HG02885 (cell line): ENCODE measurements at regions not wholly inside any gene's neighbourhood (a gene's known extent, or its start where the extent isn't known, plus 50 kb on each side); places are given as distances from the start of the nearest gene placed in this dataset.
"Not testable (repeated sequence)": the region's sequence is repeated elsewhere in the genome, so short reads cannot be mapped to it uniquely, and the experiment has no call there.

Experiments used
- ATAC-seq: cut with Tn5 transposase; IDR thresholded peaks from one replicate; pipeline ENCODE4 v1.9.1; 2021; ENCODE audit warnings: mild to moderate bottlenecking; ENCODE audit not compliant: unreplicated experiment, poor library complexity

DNA sequence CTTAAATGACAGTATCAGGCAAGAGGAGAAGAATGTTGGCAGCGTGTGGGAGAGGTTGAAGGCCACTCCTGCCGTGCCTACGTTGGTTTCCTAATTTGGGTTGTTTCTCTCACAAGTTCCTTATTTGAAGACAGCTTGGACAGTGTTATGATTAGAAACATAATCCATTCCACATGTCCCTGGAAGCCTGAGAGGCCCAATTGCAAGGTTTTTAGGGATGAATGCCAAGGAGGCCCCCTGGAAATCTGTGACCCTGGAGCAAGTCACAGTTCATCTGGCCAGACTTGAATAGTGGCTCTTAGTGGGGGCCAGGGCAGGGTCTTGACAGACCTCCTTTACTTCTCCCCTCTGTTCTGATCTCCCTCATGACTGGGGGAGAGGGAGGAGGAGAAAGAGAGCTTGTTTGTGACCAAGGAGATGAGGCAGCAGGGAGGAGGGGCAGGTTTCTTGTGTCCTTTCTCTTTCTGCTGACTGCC is 584.4 kb upstream of the TBL1XR1 start:
- no peak for ATAC-seq

DNA sequence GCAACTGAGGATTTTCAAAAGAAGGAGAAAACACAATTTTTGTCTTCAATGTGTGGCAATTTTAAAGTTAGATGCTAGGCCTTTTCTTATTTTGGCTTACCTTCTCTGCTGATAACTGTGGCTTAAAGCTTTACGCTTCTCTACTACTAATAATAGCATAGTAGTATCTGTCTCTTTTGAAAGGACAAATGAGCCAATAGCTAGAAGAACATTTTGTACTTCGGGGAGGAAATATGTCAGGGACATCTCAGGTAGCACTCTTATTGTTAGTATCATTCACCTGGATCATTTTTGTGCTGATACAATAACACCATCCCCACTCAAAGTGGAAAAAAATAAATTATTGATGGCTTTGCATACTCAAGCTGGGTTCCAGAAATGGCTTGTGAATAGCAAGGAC is 586.1 kb upstream of the TBL1XR1 start:
- no peak for ATAC-seq

DNA sequence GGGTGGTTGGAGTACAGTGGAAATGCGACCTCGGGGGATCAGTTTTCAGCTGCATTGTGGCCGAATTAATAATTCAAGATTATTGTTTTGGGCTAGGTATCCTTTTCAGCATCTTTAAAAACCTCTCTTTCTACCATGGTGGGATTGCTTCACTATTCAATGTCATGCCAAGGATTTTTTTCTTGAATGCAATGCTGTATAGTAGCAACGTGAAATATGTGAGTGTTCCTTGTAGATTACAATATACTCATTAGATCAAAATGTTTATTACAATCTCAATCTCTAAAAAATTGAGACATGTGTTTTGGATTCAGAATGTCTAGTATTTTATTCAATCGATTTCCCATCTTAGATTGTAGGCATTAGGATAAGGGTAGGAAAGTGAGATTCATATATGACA is 586.5 kb upstream of the TBL1XR1 start:
- no peak for ATAC-seq

DNA sequence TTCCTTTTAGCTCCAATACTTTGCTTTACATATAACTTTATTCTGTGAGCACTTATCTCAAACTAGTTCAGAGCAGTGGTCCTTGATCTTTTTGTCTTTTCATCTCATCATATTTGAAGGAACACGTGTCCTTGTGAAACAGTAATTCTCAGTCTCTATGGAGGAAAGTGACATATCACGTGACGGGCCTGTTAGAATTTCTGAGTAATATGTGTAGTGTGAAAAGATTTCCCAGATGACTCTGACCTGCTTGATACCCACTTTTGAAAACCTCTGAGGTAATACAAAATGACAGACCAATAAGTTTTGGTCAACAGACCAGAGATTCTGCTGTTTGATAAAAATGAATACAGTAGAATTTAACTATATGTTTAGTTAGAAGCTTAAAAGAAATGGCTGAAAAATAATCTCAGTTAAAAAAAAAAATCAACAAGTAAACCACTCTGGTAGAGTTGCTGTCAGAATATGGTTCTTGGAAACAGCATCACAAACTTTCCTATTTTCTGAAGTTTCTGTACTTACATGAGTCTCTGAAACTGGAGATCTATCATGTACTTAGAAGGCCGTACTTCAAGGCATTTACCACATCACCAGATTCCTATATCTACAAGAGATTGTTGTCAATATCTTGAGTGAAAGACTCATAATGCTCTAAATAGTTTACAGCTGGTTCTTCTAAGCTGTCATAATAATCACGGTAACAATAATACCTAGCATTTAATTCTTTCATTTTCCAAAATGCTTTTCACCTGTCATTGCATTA is 590.2 kb upstream of the TBL1XR1 start:
- peak; percentile 89 for ATAC-seq

DNA sequence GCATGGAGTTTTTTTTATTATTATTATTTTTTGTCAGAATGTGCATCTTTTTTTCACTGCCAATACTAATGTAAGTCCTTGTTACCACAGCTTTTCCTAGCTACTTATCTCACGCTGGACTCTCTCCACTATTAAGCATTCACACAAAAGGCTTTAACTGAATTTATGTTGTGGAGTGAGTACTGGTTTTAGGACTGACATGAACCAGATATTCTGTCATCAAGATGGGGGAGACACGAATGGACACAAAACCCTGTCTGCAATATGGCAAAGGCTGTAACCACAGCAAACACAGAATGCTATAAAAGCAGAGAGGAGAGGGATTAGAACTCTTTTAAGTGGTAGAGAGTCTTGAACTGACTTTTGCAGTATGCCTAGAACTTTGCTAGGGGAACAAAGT is 592.2 kb upstream of the TBL1XR1 start:
- no peak for ATAC-seq

DNA sequence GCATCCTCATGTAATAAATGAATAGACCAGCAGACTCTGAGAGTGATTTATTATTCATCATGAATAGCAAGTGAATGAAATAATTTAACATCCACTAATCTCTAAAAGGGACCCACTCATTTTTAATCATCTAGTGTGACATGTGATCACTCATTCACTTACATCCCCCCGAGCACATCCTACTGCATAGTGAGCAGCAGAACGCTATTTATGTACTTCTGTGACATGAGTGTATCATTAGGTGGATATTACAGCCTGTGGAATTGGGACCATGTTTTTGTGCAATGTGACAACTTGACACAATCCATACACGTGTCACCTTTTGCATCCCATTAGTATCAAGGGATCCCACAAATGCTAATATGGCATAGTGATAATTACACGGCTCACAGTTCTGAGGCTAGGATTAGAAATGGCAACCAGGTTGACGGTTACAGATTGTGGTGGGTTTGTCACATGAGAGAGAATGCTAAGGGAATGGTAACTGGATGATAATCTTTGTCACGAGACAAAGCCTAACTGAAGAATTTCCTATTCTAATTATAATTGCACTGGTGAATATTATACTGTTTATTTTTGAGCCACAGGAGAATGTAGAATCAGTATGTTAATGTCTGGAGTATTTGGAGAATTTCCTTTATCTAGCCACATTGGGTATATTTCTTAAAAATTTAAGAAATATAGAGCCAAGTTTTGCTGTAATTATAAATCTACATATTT is 595.2 kb upstream of the TBL1XR1 start:
- no peak for ATAC-seq

DNA sequence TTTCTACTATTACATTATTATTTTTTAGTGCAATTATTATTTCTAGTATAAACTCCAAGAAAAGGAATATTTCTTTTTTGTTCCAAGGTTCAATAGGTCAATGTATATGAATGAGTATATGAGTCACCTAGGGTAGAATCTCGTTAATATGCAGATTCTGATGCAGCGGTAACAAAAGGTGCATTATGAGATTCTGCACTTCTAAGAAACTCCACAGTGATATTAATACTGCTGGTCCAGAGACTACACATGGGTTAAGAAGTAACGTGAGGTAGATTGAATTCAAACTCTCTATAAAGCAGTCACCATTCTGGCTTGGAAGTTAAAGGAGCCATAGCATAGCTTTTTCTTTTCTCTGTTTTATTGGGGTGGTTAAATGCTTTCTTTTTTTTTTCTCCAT is 596.2 kb upstream of the TBL1XR1 start:
- ATAC-seq, result no peak

DNA sequence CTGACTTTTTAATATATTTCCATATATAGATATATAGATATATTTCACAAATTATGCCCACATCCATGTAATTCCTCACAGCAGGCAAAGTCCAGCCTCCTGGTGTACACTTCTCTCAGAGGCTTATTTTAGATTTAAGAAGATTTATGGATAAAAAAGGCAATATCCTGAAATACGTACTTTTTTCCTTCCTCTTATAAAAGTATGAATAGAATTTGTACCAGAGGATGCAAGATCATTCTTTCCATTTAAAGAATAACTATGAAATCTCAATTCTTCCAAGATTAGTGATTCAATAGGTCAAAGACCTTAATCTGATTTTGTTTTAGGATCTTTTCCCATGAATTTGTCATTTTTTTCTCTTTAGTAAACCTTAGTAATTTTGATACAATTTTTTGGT is 597.9 kb upstream of the TBL1XR1 start:
- no peak for ATAC-seq

DNA sequence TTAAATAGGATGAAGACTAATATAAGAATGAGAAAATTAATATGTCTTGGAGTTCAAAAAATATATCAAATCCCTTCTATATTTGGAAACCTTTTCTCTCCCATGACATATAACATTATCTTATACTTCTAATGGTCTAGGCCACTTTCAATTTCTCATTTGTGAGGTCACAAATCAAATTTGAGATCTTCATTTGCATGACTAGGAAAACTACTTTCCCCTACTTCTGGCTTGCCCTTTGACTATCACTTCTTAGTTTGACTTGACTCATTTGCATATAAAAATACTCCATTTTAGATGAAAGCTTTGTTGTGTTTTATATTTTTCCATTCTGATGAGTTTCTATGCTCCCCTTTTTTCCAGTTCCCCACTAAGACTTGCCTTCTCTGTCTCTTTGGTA is 598.6 kb upstream of the TBL1XR1 start:
- no peak for ATAC-seq

DNA sequence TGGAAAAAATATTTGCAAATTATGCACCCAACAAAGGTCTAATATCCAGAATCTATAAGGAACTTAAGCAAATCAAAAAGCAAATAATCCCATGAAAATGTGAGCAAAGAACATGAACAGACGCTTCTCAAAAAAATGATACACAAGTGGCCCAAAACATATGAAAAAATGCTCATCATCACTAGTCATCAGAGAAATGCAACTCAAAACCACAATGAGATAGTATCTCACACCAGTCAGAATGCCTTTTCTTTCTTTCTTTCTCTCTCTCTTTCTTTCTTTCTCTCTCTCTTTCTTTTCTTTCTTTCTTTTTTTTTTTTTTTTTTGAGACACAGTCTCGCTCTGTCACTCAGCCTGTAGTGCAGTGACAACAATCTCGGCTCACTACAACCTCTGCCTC is 602.9 kb upstream of the TBL1XR1 start:
- ATAC-seq, result not testable (repeated sequence)

DNA sequence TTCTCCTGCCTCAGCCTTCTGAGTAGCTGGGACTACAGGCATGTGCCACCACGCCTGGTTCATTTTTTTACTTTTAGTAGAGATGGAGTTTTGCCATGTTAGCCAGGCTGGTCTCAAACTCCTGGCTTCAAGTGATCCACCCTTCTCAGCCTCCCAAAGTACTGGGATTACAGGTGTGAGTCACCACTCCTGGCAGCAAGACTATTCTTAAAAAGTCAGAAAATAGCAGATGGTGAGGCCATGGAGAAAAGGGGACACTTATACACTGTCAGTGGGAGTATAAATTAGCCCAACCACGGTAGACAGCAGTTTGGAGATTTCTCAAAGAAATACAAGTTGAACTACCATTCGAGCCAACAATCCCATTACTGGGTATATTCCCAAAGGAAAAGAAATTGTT is 603.3 kb upstream of the TBL1XR1 start:
- no peak for ATAC-seq

DNA sequence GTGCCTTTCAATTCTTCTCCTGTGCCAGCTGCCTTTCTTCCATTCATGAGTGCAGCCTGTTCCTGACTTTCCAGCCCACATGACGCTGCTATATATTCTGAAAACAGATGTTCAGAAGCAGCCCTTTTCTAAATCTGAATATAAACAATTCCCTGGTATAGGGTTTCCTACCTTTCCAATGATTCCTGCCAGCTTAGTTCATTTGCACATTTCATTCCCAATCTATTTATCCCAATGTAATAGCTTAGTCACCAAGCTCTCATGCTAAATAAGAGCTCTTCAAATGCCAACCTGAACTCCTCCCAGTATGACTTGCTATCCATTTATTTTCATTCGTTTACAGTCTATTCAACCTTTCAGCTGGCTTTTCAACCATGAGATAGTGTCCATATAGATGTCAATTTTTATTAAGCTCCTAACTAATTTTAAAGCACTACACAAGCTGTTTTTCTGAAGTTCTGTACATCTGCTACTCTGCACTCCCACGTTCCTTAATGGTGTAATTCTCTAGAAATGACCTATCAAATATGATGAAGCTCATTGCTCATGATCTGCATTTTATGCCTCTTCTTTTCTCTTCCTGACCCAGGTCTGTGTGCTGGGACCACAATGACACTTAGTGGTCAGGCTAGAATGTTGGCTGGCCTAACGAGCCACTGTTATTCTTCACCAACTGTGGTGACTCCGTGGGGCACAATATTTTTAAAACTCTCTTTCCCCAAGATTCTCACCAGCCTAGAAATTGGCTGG is 605.0 kb upstream of the TBL1XR1 start:
- ATAC-seq, result no peak

DNA sequence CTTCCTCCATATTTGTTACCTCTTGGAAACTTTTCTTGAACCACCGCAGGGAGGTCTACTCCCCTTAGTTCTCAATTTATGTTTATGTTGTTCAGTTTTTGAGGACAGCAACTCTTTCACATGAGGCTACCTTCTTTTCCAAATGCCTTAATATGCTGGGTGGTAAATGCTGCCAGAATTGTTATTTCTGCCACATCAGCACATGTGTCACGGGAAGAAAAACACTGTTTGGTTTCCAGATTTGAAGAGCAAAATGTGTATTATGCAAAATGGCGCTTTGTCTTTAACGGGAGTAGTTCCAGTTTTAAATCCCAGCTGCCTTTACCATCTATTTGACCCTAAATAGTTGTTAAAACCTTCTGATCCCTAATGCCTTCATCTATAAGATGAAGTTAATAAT is 606.2 kb upstream of the TBL1XR1 start:
- no peak for ATAC-seq

DNA sequence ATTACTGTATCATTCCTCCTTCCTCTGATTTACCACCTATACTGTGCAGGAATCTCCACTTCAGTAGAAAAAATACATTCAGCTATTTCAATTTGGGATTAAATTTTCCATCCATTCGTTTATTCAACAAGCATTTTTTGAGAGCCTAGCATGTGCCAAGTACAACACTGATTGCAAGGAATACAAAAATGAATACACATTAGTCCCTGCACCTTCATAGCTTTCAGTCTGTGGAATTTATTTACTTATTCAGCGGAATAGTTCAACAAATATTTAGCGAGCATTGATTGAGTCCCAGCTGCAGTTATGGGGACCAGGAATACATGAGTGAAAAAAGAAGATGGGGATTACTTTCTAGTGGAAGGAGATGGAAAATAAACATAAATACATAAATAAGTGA is 606.8 kb upstream of the TBL1XR1 start:
- no peak for ATAC-seq

DNA sequence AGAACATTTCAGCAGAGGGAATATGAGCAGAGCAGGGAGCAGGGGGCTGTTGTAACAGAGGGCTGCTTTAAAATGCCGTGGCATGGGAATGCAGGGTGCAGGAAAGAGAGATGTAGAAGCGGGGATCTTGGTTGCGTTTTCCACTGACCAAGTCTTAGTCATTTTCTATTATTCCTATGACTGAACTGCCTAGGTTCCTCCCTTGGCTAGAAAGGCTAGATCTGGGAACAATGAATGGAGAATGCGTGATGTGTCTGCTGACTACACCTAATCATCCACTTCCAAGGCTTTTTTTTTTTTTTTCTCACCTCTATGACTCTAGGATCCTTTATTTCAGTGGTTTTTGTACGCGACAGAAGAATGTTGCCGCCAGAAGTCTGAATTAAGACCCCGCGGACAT is 607.4 kb upstream of the TBL1XR1 start:
- ATAC-seq, result no peak

DNA sequence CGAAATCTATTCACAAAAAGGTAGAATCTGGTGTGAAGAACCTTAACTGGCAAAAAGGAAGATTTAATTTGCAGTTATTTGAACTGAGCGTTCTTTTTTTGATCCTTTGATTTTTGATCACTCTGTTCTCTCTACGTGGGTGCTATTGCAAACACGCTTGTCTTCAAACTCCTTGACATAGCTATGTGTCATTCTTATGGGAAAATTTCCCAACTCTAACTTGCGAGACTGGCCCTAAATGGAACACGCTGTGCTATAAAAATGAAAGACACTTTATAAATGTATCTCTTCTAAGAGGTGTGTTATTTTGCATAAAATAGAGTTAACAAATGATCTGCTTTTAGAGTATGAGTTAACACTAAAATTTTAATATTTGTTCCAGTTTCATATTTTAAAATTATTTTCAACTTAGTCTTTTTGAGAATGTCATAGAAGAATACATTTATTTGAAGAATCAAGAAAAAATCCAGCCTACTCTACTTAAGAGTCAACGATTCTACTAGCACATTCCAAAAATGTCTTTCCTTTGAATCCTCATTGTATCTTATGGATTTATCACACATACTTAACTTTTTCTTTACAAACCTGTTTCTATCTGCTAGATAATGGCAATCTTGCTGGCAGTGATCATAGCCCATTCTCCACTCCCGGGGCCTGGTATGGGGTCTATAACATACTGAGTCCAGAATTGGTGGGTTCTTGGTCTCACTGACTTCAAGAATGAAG is 610.0 kb upstream of the TBL1XR1 start:
- ATAC-seq, result no peak

DNA sequence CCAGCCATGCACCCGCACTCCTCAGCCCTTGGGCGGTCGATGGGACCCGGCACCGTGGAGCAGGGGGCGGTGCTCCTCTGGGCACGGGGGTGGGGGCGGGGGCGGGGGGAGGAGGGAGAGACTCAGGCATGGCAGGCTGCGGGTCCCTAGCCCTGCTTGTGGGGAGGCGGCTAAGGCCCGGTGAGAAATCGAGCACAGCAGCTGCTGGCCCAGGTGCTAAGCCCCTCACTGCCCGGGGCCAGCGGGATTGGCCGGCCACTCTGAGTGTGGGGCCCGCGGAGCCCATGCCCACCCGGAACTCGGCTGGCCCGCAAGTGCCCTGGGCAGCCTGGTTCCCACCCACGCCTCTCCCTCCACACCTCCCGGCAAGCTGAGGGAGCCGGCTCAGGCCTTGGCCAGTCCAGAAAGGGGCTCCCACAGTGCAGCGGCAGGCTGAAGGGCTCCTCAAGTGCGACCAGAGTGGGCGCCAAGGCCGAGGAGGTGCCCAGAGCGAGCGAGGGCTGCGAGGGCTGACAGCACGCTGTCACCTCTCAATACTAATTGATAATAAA is 611.7 kb upstream of the TBL1XR1 start:
- ATAC-seq, result not testable (repeated sequence)

DNA sequence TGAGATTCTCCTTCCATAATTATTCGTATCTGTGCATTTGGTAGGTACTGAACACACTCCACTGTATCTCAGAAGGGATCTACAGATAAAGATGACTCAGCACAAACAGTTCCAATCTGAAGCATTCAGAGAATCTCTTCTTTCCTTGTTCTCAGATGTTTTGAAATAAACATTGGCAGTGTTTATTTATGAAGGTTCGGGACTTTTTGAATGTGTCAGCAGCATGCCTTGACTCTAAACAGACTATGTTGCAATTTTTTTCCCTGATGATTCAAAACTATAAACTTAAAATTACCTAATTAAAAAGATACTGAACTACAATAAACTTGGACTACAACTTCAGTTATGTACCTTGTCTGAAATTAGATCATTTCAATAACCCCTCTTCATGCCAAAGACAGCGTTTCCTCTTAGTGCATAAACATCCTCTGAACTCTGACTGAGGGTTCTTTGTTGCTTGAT is 612.9 kb upstream of the TBL1XR1 start:
- no peak for ATAC-seq

DNA sequence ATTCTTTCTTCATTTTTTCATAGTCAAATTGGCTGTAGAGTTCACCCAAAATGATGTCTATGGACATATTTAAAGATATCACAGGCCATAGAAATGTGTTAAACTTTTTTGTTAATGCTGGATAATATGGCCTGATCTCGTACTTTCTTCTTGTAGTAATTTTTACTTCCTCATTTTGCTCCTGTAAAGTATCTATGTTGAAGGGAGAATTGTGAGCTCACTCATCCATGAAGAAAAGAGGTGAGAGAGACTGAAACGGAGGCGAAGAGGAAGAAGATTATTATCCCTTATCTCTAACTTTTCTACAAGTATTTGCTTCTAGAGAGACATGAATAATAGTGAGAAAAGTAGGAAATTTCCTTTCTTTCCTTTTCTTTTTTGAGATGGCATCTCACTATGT is 613.8 kb upstream of the TBL1XR1 start:
- peak; percentile 44 for ATAC-seq

DNA sequence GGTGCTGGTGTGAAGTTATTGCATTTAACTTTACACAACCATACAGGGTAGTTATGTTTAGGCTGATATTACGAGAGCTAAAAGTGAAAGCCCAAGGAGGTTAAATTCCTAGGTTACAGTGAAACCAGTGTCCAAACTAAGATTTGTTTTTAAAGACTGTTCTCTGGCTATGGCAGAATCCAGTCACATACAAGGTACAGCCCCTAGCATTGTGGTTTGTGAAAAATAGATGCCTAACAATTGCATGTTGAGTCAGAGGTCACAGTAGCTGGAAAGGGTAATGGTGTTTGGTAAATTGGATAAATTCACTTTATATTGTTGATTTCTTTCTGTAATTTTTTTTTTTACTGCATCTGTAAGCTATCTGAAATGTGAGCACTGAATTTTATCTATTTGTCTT is 614.6 kb upstream of the TBL1XR1 start:
- ATAC-seq, result no peak
